LoVo (cell line): ENCODE measurements at regions not wholly inside any gene's neighbourhood (a gene's known extent, or its start where the extent isn't known, plus 50 kb on each side); places are given as distances from the start of the nearest gene placed in this dataset.
"Not testable (repeated sequence)": the region's sequence is repeated elsewhere in the genome, so short reads cannot be mapped to it uniquely, and the experiment has no call there.

Source experiments
- DNase-seq: peaks from one replicate; pipeline ENCODE4 v3.0.0-alpha.2; 2016; ENCODE audit warnings: low spot score

- DNase-seq: not testable (repeated sequence)
Measured at GRCh38 chr15:22201993-22202659, 121.8 kb downstream of the OR4M2 start.

GRCh38 chr15:22203208-22203607 lies 122.9 kb downstream of the OR4M2 start:
- not testable (repeated sequence) for DNase-seq

DNA sequence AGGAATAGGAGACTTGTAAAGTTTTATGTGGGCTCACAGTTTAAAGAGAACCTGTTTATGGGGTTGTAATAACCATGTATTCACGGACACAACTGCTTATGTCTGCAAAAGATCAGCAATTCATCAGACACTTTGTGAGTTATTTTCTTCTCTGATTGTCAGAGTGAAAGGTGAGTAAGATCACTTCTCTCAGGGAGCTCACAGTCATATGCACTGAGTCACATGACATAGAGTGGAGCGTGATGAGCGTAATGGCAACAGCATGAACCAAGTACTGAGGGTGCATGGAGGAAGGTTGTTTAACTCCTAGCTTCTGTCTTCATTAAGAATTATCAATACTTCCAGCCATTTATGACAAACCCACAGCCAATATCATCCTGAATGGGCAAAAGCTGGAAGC lies 128.8 kb downstream of the OR4M2 start:
- DNase-seq: not testable (repeated sequence)

GRCh38 chr15:22222596-22222995 lies 142.3 kb downstream of the OR4M2 start:
- not testable (repeated sequence) for DNase-seq

- DNase-seq: no peak
Measured at GRCh38 chr15:22224241-22224671, 143.9 kb downstream of the OR4M2 start.

DNA sequence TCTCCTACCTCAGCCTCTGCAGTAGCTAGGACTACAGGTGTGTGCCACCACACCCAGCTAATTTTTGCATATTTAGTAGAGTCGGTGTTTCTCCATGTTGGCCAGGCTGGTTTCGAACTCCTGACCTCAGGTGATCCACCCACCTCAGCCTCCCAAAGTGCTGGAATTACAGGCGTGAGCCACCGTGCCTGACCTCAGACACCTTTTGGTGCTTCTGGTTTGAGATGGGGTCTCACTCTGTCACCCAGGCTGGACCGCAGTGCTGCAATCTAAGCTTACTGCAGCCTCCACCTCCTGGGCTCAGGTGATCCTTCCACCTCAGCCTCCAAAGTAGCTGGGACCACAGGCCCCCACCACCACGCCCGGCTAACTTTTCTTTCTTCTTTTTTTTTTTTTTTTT lies 144.6 kb downstream of the OR4M2 start:
- DNase-seq: not testable (repeated sequence)

GRCh38 chr15:22226034-22226790 lies 145.9 kb downstream of the OR4M2 start:
- no peak for DNase-seq

GRCh38 chr15:22227411-22228100 lies 147.2 kb downstream of the OR4M2 start:
- DNase-seq: no peak

- no peak for DNase-seq
Measured at GRCh38 chr15:22228101-22228762, 147.9 kb downstream of the OR4M2 start.

- no peak for DNase-seq
Measured at GRCh38 chr15:22229990-22230819, 149.9 kb downstream of the OR4M2 start.

GRCh38 chr15:22231603-22232002 lies 151.3 kb downstream of the OR4M2 start:
- DNase-seq: no peak

- no peak for DNase-seq
Measured at GRCh38 chr15:22232675-22233074, 152.3 kb downstream of the OR4M2 start.

DNA sequence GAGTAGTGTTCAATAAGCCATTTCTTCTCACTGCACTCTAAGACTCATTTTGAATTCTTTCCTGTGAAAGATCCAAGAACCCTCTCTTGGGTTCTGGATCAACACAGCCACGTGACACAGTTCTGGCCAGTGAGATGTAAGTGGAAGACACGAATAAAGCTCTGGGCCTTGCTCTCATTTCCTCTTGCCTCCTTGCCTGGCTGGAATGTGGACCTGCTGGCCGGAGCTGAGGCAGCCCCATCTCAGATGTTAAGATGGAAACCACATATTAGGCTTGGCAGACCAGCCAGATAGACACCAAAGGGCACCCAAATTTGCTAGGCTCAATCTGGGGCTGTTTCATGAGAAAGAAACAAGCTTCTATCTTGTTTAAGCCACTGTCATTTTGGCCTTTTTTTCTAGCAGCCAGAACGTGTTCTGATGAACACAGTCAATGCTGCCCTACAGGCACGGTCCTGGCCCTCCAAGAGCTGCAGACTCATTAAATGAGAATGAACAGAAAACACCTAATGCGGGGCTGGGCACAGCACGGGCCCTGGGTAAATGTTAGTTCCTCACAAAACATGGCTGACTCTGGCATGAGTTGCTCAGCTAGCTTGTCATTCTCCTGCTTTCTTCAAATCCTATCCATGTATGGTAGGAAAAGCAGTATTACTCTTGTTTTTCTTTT lies 155.1 kb downstream of the OR4M2 start:
- not testable (repeated sequence) for DNase-seq

DNA sequence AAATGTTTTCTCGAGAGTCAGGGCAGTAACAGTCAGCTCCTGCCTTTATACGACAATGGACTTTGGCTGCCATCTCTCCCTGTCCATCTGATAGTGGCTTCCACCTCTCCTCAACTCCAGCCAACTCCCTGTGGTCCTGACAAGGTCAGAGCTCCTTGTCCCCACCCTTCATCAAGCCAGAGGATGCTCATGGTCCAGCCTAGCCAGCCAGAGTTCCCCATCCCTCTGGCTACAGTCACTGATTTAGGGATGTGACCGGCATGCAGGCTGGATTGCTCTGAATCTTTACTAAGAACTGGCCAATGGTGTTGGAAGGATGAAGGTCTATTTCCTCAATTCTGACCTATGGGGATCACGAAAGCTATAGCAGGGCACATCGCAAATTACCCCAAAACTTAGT lies 156.1 kb downstream of the OR4M2 start:
- DNase-seq: no peak

DNA sequence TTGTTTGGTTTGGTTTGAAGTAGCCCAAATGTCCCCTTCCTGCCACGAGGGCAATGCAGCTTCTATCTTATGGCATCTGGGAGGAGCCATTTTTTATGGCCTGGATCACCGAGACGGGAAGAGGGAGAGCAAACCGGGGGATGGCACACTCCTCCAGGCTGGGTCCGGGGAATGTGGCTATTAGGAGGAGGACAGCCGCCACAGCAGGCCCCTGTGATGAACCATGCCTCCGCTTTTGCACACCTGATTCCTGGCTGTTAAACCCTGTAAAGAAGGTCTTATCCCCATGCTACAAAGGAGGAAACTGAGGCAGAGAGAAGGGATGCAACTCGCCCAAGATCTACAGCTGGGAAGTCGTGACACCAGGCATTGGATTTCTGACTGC lies 157.6 kb downstream of the OR4M2 start:
- no peak for DNase-seq

DNA sequence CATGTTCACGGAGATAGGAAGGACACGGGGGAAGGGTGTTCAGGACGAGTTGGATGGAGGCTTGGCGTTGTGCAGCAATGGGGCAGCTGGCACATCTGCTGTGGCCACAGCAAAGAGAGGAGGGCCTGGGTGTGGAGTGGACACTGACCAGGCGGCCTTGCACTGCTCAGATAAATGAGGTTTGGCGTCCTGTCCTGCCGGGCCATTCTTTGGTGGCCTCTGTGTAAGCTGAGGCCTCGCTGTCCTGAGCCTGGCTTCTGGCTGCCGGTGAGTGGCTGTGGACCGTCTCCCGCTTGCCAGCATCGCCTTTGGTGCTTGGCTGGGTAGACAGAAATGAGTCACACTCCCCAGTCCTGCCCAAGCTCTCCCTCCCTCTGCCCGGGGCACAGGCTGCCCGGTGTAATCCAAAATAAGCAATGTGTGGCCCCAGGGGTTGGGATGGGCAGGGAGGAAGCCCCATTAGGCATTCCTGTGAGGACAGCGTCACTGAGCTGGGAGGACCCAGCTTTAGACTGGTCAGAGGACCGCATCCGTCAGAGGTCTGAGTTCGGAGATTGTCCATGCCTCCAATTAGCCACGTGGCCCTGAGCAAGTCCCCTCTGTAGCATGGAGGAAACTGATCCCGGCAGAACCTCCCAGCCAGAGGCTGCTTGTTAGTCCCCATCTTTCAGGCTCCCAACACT lies 158.1 kb downstream of the OR4M2 start:
- not testable (repeated sequence) for DNase-seq

DNA sequence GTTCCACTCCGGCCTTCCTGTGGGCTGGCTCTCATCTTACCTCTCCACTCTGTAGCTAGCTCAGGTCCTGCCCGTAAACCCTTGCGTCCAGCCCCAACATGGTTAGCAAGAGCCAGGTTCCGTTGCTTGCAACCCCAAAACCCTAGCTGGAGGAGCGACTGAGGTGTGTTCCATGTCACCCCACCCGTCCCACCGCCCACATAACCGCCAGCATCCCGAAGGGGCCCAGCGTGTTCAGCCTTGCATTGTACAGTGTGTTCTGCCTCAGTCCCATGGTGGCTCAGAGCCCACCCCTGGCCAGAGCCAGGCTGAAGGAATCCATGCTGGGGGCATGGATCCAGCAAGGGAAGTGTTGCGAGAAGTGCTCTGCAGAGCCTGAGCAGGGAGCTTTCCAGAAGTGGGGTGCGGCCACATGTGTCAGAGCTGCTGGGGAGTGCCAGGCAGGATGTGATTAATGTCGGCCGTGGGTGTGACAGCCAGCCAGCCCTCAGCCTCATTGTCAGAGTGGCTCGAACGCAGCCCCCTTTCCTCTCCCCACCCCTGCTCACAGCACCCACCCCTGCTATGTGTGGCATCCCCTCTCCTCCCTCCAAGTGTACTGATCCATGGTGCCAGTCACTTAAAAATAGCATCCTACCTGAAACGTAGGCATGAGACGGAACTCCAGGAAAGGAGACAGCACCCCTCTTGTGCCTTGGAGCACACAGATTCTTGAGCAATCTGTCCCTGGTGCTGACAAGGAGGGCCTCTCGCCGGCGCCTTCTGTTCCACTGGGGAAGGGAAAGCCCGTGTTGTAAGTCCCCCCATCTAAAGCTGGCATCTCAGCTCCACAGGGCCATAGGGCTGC lies 158.9 kb downstream of the OR4M2 start:
- not testable (repeated sequence) for DNase-seq

DNA sequence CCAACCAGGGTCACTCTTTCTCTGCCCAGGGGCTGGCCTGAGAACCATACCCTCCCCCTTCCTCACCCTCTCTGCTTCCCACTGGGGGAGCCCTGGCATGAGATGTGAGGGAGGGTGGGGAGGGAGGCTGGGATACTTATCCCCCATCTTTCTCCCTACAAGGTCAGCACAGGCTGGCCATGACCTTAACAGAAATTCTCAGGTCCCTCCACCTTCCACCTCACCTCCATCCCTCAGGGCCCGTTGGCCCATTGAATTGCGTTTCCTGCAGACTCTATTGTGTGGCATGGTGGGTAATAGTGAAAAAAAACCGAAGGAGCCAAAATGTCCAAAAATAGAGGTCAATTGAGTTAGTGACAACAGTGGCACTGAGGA lies 159.5 kb downstream of the OR4M2 start:
- no peak for DNase-seq

GRCh38 chr15:22240403-22240802 lies 160.1 kb downstream of the OR4M2 start:
- DNase-seq: no peak
